ENCODE measurements at regions not wholly inside any gene's neighbourhood (a gene's known extent, or its start where the extent isn't known, plus 50 kb on each side); places are given as distances from the start of the nearest gene placed in this dataset.
"Not testable (repeated sequence)": the region's sequence is repeated elsewhere in the genome, so short reads cannot be mapped to it uniquely, and the experiment has no call there.

GRCh38 chr4:163697121-163697520 is 202.6 kb downstream of the TMA16 start:
- DNase-seq = no peak

GRCh38 chr4:163700383-163700782 is 205.9 kb downstream of the TMA16 start:
- not testable (repeated sequence) for DNase-seq

GRCh38 chr4:163701916-163702315 is 207.4 kb downstream of the TMA16 start:
- DNase-seq = no peak

- DNase-seq = no peak
These were observed 208.2 kb downstream of the TMA16 start for GRCh38 chr4:163702736-163703135.

- no peak for DNase-seq
These were observed 208.8 kb downstream of the TMA16 start for GRCh38 chr4:163703251-163703650.

- DNase-seq = no peak
These were observed 213.4 kb downstream of the TMA16 start for GRCh38 chr4:163707873-163708272.

- no peak for DNase-seq
These were observed 215.1 kb downstream of the TMA16 start for GRCh38 chr4:163709601-163710000.

- DNase-seq = no peak
These were observed 215.7 kb downstream of the TMA16 start for GRCh38 chr4:163710158-163710557.

- not testable (repeated sequence) for DNase-seq
These were observed 230.0 kb downstream of the TMA16 start for GRCh38 chr4:163724495-163724894.

GRCh38 chr4:163726641-163727040 is 232.2 kb downstream of the TMA16 start:
- no peak for DNase-seq

GRCh38 chr4:163731071-163731470 is 236.6 kb downstream of the TMA16 start:
- DNase-seq = no peak

GRCh38 chr4:163732473-163732872 is 238.0 kb downstream of the TMA16 start:
- no peak for DNase-seq

GRCh38 chr4:163736876-163737275 is 242.4 kb downstream of the TMA16 start:
- DNase-seq = no peak

GRCh38 chr4:163737846-163738245 is 243.4 kb downstream of the TMA16 start:
- DNase-seq = not testable (repeated sequence)

GRCh38 chr4:163738521-163738920 is 244.0 kb downstream of the TMA16 start:
- DNase-seq = no peak

GRCh38 chr4:163744861-163745260 is 250.4 kb downstream of the TMA16 start:
- DNase-seq = no peak

GRCh38 chr4:163747293-163747692 is 252.8 kb downstream of the TMA16 start:
- no peak for DNase-seq

- no peak for DNase-seq
These were observed 253.4 kb downstream of the TMA16 start for GRCh38 chr4:163747886-163748285.

- DNase-seq = no peak
These were observed 254.0 kb downstream of the TMA16 start for GRCh38 chr4:163748449-163748848.

- peak in 1 of 2 experiments; percentile 44 for DNase-seq
These were observed 260.5 kb downstream of the TMA16 start for GRCh38 chr4:163755013-163755412.

- no peak for DNase-seq
These were observed 262.7 kb downstream of the TMA16 start for GRCh38 chr4:163757219-163757618.

- DNase-seq = no peak
These were observed 263.5 kb downstream of the TMA16 start for GRCh38 chr4:163758032-163758431.

GRCh38 chr4:163762741-163763140 is 268.3 kb downstream of the TMA16 start:
- no peak for DNase-seq

- DNase-seq = no peak
These were observed 270.1 kb downstream of the TMA16 start for GRCh38 chr4:163764569-163764968.

GRCh38 chr4:163768014-163768413 is 273.5 kb downstream of the TMA16 start:
- no peak for DNase-seq

- no peak for DNase-seq
These were observed 277.7 kb downstream of the TMA16 start for GRCh38 chr4:163772238-163772637.

Measured in NCI-H526 (cell line).